ENCODE measurements at regions not wholly inside any gene's neighbourhood (a gene's known extent, or its start where the extent isn't known, plus 50 kb on each side); places are given as distances from the start of the nearest gene placed in this dataset.

GRCh38 chr11:69585385-69585784, 55.6 kb upstream of the CCND1 start:
- TF ChIP-seq, protein P1, sequence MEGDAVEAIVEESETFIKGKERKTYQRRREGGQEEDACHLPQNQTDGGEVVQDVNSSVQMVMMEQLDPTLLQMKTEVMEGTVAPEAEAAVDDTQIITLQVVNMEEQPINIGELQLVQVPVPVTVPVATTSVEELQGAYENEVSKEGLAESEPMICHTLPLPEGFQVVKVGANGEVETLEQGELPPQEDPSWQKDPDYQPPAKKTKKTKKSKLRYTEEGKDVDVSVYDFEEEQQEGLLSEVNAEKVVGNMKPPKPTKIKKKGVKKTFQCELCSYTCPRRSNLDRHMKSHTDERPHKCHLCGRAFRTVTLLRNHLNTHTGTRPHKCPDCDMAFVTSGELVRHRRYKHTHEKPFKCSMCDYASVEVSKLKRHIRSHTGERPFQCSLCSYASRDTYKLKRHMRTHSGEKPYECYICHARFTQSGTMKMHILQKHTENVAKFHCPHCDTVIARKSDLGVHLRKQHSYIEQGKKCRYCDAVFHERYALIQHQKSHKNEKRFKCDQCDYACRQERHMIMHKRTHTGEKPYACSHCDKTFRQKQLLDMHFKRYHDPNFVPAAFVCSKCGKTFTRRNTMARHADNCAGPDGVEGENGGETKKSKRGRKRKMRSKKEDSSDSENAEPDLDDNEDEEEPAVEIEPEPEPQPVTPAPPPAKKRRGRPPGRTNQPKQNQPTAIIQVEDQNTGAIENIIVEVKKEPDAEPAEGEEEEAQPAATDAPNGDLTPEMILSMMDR (IDR thresholded peaks at IDR 0.05) = no peak
- no peak for TF ChIP-seq ZFX (IDR thresholded peaks at IDR 0.05; ENCODE audit: borderline replicate concordance)
